HG03108 (cell line): ENCODE measurements at regions not wholly inside any gene's neighbourhood (a gene's known extent, or its start where the extent isn't known, plus 50 kb on each side); places are given as distances from the start of the nearest gene placed in this dataset.

Source experiments
- ATAC-seq: cut with Tn5 transposase; IDR thresholded peaks from one replicate; pipeline ENCODE4 v1.9.1; 2021; ENCODE audit warnings: moderate library complexity; ENCODE audit not compliant: unreplicated experiment

- ATAC-seq = no peak
Measured at GRCh38 chr22:49590851-49591445, 236.7 kb downstream of the BRD1 start.

- ATAC-seq = no peak
Measured at GRCh38 chr22:49590381-49590780, 237.3 kb downstream of the BRD1 start.

DNA sequence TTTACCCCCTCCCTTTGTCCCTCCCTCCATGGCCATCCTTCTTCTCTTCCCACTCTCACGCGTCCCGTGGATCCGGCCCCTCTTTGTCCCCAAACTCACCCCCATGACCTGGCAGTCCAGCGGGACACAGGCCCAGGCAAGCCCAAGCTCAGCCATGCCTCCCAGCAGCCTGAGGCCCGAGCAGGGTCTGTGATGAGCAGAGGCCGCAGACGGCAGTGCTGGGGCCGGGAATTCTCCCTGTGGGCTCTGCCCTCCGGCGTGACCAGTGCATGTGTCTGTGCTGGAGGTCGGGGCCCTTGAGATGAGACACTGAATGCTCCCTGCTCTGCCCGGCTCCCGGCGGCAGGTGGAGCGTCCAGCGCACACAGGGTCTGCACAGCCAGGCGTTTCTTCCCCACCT is 237.9 kb downstream of the BRD1 start:
- ATAC-seq = no peak

GRCh38 chr22:49589301-49589700 is 238.4 kb downstream of the BRD1 start:
- ATAC-seq = no peak

- no peak for ATAC-seq
Measured at GRCh38 chr22:49588739-49589138, 238.9 kb downstream of the BRD1 start.

- no peak for ATAC-seq
Measured at GRCh38 chr22:49587987-49588386, 239.7 kb downstream of the BRD1 start.

- ATAC-seq = no peak
Measured at GRCh38 chr22:49587421-49587820, 240.3 kb downstream of the BRD1 start.

- ATAC-seq = no peak
Measured at GRCh38 chr22:49586873-49587272, 240.8 kb downstream of the BRD1 start.

DNA sequence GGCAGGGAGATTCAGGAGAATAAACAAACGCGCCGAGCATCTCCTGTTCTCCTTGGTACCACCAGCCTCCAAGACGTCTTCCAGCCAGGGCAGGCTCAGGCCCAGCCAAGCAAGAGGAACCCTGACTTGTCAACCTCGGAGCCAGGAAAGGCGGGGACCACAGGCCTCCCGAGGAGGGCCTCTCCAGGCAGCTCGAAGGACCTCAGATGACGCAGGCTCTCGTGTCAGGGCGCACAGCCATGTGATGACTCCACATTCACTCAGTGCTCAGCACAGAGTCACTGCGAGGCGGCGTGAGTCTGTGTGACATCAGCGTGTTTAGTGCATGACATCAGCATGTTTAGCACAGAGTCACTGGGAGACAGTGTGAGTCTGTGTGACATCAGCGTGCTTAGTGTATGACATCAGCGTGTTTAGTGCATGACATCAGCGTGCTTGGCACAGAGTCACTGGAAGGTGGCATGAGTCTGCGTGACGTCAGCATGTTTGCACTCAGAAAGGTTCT is 241.4 kb downstream of the BRD1 start:
- ATAC-seq = no peak

DNA sequence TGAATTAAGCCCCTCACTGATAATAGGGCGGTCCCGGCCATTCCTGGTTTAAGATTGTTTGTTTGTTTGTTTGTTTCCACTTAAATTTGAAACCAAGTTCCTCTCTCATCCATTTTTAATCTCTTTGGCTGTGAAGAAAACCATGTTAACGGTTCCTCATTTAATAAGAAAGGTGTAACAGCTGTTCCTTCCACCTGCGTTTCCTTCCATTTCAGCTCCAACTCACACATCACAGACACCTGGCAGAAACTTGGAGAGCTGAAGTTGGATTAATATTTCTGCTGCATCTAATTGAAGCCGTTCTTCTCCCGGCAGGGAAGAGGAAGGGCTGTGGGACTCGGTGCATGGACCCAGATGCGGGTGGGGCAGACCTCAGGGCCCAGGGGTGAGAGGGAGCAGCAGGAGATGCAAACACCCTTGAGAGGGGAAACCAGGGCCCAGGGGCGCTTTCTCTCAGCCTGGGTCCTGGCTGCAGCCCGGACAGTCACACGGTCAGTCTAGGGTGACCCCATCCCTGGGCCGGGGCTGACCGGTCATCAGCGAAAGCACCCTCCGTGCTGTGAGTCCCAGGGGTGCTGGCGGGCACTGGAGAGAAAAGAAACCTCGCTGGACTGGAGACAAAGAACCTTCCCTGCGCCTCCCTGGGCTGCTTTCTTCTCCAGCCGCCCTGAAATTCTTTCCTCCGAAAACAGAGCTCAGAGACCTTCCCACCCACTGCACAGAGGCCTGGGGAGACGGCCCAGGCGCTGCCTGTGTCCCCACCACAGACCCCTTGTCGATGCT is 242.0 kb downstream of the BRD1 start:
- no peak for ATAC-seq

- ATAC-seq = no peak
Measured at GRCh38 chr22:49583886-49584505, 243.7 kb downstream of the BRD1 start.

GRCh38 chr22:49583341-49583740 is 244.3 kb downstream of the BRD1 start:
- ATAC-seq = no peak

GRCh38 chr22:49582678-49583077 is 245.0 kb downstream of the BRD1 start:
- ATAC-seq = no peak

DNA sequence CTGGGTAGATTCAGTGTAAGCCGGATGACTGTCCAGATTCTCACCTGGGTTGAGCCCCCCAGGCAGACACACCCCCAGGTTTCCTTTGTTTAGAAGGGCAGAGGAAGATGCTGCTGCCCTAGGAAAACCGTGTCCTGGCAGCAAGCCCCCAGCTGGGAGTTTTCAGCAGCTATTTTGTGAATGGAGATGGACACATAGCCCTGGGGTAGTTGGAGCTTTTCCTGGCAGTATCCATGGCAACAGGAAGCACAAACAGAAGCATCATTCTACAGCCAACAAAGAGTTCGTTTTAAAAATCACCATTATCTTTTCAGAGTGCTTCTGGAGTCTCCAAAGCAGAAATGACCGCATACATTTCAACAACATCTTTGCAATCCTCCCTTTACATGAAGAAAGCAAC is 245.5 kb downstream of the BRD1 start:
- ATAC-seq = no peak

DNA sequence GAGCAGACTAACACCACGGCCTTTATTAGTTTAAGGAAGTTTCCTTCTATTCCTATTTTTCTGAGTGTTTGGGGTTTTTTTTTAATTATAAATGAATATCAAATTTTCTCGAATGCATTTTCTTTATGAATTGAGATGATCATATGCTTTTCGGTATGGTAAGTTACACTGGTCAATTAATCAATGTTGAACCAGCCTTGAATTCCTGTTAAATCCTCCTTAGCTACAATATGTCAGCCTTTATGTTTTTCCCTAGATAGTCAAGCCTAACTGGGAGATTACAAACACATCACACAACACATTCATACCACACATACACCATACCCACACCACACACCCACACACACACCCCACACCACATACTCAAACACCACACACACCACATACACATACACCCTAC is 247.6 kb downstream of the BRD1 start:
- ATAC-seq = no peak

DNA sequence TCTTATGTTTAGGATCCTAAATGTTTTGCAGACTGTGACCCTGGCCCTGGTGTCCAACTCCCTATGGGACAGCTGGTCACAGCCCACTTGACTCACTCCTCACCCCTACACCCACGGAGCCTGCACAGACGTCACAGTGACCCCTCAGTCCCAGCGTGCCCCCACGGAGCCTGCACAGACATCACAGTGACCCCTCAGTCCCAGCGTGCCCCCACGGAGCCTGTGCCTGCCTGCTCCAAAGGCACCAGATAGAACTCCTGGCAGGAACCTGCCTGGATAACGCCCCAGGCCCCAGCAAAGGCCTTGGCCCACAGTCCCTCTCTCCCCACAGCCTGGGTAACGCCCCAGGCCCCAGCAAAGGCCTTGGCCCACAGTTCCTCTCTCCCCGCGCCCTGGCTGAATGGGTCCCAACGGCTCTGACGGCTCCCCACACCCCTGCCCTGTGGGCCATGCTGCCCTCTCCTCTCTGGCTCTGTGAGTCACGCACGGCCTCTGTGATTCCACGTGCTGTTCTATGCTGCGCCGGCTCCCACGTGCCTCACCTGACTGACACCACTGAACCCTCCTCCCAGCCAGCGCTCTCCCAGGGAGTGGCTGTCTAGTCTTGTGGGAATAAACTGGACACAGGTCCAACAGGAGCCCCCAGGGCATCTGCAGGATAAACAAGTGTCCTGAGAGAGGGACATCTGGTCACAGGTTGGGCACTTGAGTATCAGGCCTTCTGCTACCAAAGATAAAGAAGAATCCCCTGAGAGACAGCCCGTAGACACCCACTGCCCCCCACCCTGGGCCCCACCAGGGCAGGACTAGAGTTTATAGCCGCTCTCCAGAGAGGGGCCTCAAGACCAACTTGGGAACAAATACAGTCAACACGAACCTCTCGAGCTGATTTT is 250.3 kb downstream of the BRD1 start:
- ATAC-seq = no peak

GRCh38 chr22:49576241-49577141 is 251.2 kb downstream of the BRD1 start:
- no peak for ATAC-seq

GRCh38 chr22:49575703-49576081 is 252.0 kb downstream of the BRD1 start:
- no peak for ATAC-seq

GRCh38 chr22:49574881-49575702 is 252.6 kb downstream of the BRD1 start:
- ATAC-seq = no peak
